ENCODE measurements at regions not wholly inside any gene's neighbourhood (a gene's known extent, or its start where the extent isn't known, plus 50 kb on each side); places are given as distances from the start of the nearest gene placed in this dataset.
A peak's percentile ranks its signal among the peaks of the same experiment; 100 is the strongest.

DNA sequence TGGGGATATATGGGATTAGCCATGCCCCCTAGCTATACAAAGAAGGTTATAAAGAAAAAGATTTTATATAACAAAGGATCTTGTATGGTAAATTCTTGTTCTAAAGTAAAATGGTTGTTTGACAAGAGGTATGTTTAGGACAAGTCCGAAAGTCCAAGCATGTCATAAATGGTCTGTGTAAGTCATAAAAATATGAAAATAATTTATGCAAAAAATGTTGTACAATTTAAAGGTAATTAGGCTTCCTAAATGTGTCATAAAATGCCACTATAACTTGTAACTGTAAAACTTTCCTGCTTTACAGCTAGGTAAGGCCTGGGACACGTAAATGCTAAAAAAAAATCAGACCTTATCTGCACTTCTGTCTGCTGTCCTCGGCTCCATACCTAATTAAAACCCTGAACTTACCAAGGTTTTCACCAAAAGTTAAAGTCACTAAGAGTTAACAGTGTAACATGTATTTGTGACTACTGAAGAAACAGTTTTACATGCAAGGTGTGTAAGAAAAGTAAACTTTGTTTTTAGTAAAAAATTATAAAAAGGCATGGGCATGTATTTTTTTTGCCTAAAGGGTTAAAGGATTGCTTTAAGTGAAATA lies 110.0 kb upstream of the RESF1 start:
- no peak overlapping the region for H3K9ac ChIP-seq (ENCODE audit: low read depth in 1 of 2, low read length in 2 of 2)
- H3K9me3 ChIP-seq (ENCODE audit: control insufficient read depth in 2 of 2, low read length in 2 of 2): peaks cover 0 to 3% of the 10 kb centered on the region in 2 donors
- H3K27me3 ChIP-seq (ENCODE audit: control insufficient read depth in 2 of 2, insufficient read depth in 2 of 2, low read length in 2 of 2): no peaks in the 10 kb centered on the region
- no peaks in the 10 kb centered on the region for H3K4me1 ChIP-seq (ENCODE audit: control insufficient read depth in 2 of 2, insufficient read depth in 2 of 2, low read length in 2 of 2)
- H3K27ac ChIP-seq (ENCODE audit: low read depth in 2 of 2, low read length in 2 of 2): no peak overlapping the region
- H3K4me3 ChIP-seq (ENCODE audit: low read length in 2 of 2): no peak overlapping the region
- H3K36me3 ChIP-seq (ENCODE audit: control insufficient read depth in 2 of 2, insufficient read depth in 2 of 2, low read length in 2 of 2): no peaks in the 10 kb centered on the region

DNA sequence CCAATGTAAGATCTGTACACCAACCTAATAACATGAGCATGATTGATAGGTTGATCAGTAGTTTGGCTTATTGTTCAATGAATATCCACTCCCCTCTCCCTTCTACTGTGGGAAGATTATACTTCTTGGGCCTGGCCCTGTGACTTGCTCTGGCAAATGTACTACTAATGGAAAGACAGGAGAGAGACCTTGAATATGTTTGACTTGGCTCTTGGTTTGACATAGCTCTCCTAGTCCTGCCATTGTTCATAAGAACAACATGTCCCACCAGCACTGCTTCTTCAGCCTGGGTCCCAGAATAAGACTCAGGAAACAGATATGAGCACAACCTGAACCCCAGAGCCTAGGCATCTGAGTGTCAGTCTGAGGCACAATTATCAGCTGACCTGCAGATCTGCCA lies 112.8 kb upstream of the RESF1 start:
- Histone ChIP-seq H3K4me3 (ENCODE audit: low read length in 2 of 2) (no peak overlapping the region), H3K4me1 (ENCODE audit: control insufficient read depth in 2 of 2, insufficient read depth in 2 of 2, low read length in 2 of 2) (no peaks in the 10 kb centered on the region), H3K27me3 (ENCODE audit: control insufficient read depth in 2 of 2, insufficient read depth in 2 of 2, low read length in 2 of 2) (no peaks in the 10 kb centered on the region), H3K27ac (ENCODE audit: low read depth in 2 of 2, low read length in 2 of 2) (no peak overlapping the region), H3K36me3 (ENCODE audit: control insufficient read depth in 2 of 2, insufficient read depth in 2 of 2, low read length in 2 of 2) (no peaks in the 10 kb centered on the region), H3K9me3 (ENCODE audit: control insufficient read depth in 2 of 2, low read length in 2 of 2) (peaks cover 0 to 3% of the 10 kb centered on the region in 2 donors), H3K9ac (ENCODE audit: low read depth in 1 of 2, low read length in 2 of 2) (no peak overlapping the region)

DNA sequence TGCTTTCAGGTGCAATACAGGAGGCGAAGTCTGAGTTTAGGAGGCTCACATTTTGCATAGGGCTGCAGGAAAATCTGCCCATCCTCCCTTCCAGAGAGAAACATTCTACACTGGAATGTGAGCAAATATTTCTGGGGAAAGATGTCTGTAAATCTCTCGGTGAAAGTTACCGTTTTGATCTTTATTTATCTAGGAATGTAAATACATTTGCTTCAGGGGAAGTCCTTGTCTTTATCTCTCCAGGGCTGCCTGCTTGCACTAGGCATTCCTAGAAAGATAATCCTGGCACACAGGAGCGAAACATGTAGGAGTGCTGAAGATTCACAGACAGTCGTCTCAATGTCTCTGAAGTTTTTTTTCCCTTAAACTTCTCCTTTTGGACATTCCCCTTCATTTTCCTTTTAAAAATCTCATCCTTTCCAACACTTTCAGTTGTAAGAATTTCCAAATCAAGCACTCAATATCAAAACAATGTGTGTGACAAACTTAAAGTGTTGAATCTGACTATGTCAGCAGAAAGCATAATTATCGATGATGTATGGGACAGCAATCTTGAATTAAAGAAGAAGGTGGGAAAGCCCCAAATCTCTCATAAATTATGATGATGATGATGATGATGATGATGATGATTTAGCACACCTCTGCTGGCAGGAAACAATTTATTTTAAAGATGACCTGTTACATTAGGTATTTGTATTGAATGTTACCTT lies 113.4 kb upstream of the RESF1 start:
- H3K36me3 ChIP-seq (ENCODE audit: control insufficient read depth in 2 of 2, insufficient read depth in 2 of 2, low read length in 2 of 2): no peaks in the 10 kb centered on the region
- H3K9me3 ChIP-seq (ENCODE audit: control insufficient read depth in 2 of 2, low read length in 2 of 2): peaks cover 0 to 3% of the 10 kb centered on the region in 2 donors
- H3K4me1 ChIP-seq (ENCODE audit: control insufficient read depth in 2 of 2, insufficient read depth in 2 of 2, low read length in 2 of 2): no peaks in the 10 kb centered on the region
- H3K4me3 ChIP-seq (ENCODE audit: low read length in 2 of 2): no peak overlapping the region
- H3K27ac ChIP-seq (ENCODE audit: low read depth in 2 of 2, low read length in 2 of 2): no peak overlapping the region
- no peak overlapping the region for H3K9ac ChIP-seq (ENCODE audit: low read depth in 1 of 2, low read length in 2 of 2)
- H3K27me3 ChIP-seq (ENCODE audit: control insufficient read depth in 2 of 2, insufficient read depth in 2 of 2, low read length in 2 of 2): no peaks in the 10 kb centered on the region

GRCh38 chr12:31843398-31844095 lies 114.7 kb upstream of the AMN1 start:
- H3K9me3 ChIP-seq (ENCODE audit: control insufficient read depth in 2 of 2, low read length in 2 of 2): no peaks in the 10 kb centered on the region
- no peaks in the 10 kb centered on the region for H3K4me1 ChIP-seq (ENCODE audit: control insufficient read depth in 2 of 2, insufficient read depth in 2 of 2, low read length in 2 of 2)
- no peaks in the 10 kb centered on the region for H3K36me3 ChIP-seq (ENCODE audit: control insufficient read depth in 2 of 2, insufficient read depth in 2 of 2, low read length in 2 of 2)
- H3K27ac ChIP-seq (ENCODE audit: low read depth in 2 of 2, low read length in 2 of 2): no peak overlapping the region
- no peak overlapping the region for H3K4me3 ChIP-seq (ENCODE audit: low read length in 2 of 2)
- H3K27me3 ChIP-seq (ENCODE audit: control insufficient read depth in 2 of 2, insufficient read depth in 2 of 2, low read length in 2 of 2): no peaks in the 10 kb centered on the region
- H3K9ac ChIP-seq (ENCODE audit: low read depth in 1 of 2, low read length in 2 of 2): no peak overlapping the region

DNA sequence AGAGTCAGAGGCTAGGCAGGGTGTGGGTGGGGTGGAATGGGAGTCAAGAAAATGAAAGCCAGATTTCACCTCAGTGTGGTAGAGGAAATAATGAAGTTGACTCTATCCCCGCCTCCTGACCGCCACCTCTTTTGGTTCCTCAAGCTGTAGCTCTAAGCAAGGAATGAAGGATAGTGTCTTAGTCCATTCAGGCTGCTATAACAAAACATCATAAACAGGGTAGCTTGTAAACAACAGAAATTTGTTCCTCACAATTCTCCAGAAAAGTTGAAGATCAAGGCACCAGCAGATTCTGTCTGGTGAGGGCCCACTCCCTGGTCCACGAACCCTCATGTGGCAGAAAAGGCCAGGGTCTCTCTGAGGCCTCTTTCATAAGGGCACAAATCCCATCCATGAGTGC lies 109.1 kb upstream of the AMN1 start:
- no peak overlapping the region for H3K9ac ChIP-seq (ENCODE audit: low read depth in 1 of 2, low read length in 2 of 2)
- no peaks in the 10 kb centered on the region for H3K36me3 ChIP-seq (ENCODE audit: control insufficient read depth in 2 of 2, insufficient read depth in 2 of 2, low read length in 2 of 2)
- H3K9me3 ChIP-seq (ENCODE audit: control insufficient read depth in 2 of 2, low read length in 2 of 2): no peaks in the 10 kb centered on the region
- no peak overlapping the region for H3K4me3 ChIP-seq (ENCODE audit: low read length in 2 of 2)
- H3K4me1 ChIP-seq (ENCODE audit: control insufficient read depth in 2 of 2, insufficient read depth in 2 of 2, low read length in 2 of 2): no peaks in the 10 kb centered on the region
- no peaks in the 10 kb centered on the region for H3K27me3 ChIP-seq (ENCODE audit: control insufficient read depth in 2 of 2, insufficient read depth in 2 of 2, low read length in 2 of 2)
- no peak overlapping the region for H3K27ac ChIP-seq (ENCODE audit: low read depth in 2 of 2, low read length in 2 of 2)

GRCh38 chr12:31835276-31835882 lies 106.6 kb upstream of the AMN1 start:
- Histone ChIP-seq H3K36me3 (ENCODE audit: control insufficient read depth in 2 of 2, insufficient read depth in 2 of 2, low read length in 2 of 2) (no peaks in the 10 kb centered on the region), H3K4me1 (ENCODE audit: control insufficient read depth in 2 of 2, insufficient read depth in 2 of 2, low read length in 2 of 2) (no peaks in the 10 kb centered on the region), H3K27ac (ENCODE audit: low read depth in 2 of 2, low read length in 2 of 2) (no peak overlapping the region), H3K27me3 (ENCODE audit: control insufficient read depth in 2 of 2, insufficient read depth in 2 of 2, low read length in 2 of 2) (no peaks in the 10 kb centered on the region), H3K4me3 (ENCODE audit: low read length in 2 of 2) (peak overlapping the region in 1 of 2 donors; percentile 3), H3K9me3 (ENCODE audit: control insufficient read depth in 2 of 2, low read length in 2 of 2) (no peaks in the 10 kb centered on the region), H3K9ac (ENCODE audit: low read depth in 1 of 2, low read length in 2 of 2) (no peak overlapping the region)

DNA sequence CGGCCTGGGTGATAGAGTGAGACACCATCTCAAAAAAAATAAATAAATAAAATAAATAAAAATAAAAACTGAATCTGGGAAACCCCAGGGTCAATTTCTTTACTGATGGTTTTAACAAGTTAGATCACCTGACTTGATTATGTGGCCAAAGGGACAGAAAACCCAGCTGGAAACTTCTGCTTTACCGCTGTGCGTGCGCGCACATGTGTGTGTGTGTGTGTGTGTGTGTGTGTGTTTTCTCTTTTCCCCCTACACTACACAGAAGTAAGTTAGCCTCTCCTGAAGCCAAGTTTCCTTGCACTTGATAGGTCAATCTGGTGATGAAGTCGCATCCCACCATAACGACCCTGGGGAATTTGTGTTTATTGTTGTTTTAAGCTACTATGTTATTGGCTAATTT lies 105.3 kb upstream of the AMN1 start:
- Histone ChIP-seq H3K27ac (ENCODE audit: low read depth in 2 of 2, low read length in 2 of 2) (no peak overlapping the region), H3K9me3 (ENCODE audit: control insufficient read depth in 2 of 2, low read length in 2 of 2) (no peaks in the 10 kb centered on the region), H3K36me3 (ENCODE audit: control insufficient read depth in 2 of 2, insufficient read depth in 2 of 2, low read length in 2 of 2) (no peaks in the 10 kb centered on the region), H3K4me3 (ENCODE audit: low read length in 2 of 2) (no peak overlapping the region), H3K4me1 (ENCODE audit: control insufficient read depth in 2 of 2, insufficient read depth in 2 of 2, low read length in 2 of 2) (no peaks in the 10 kb centered on the region), H3K9ac (ENCODE audit: low read depth in 1 of 2, low read length in 2 of 2) (no peak overlapping the region), H3K27me3 (ENCODE audit: control insufficient read depth in 2 of 2, insufficient read depth in 2 of 2, low read length in 2 of 2) (no peaks in the 10 kb centered on the region)

- Histone ChIP-seq H3K9ac (ENCODE audit: low read depth in 1 of 2, low read length in 2 of 2) (no peak overlapping the region), H3K27ac (ENCODE audit: low read depth in 2 of 2, low read length in 2 of 2) (peak overlapping the region in 1 of 2 donors; percentile 37), H3K27me3 (ENCODE audit: control insufficient read depth in 2 of 2, insufficient read depth in 2 of 2, low read length in 2 of 2) (no peaks in the 10 kb centered on the region), H3K4me1 (ENCODE audit: control insufficient read depth in 2 of 2, insufficient read depth in 2 of 2, low read length in 2 of 2) (no peaks in the 10 kb centered on the region), H3K9me3 (ENCODE audit: control insufficient read depth in 2 of 2, low read length in 2 of 2) (no peaks in the 10 kb centered on the region), H3K4me3 (ENCODE audit: low read length in 2 of 2) (no peak overlapping the region), H3K36me3 (ENCODE audit: control insufficient read depth in 2 of 2, insufficient read depth in 2 of 2, low read length in 2 of 2) (no peaks in the 10 kb centered on the region)
Observed at GRCh38 chr12:31832740-31833729, 104.2 kb upstream of the AMN1 start.

- Histone ChIP-seq H3K36me3 (ENCODE audit: control insufficient read depth in 2 of 2, insufficient read depth in 2 of 2, low read length in 2 of 2) (no peaks in the 10 kb centered on the region), H3K4me1 (ENCODE audit: control insufficient read depth in 2 of 2, insufficient read depth in 2 of 2, low read length in 2 of 2) (no peaks in the 10 kb centered on the region), H3K9me3 (ENCODE audit: control insufficient read depth in 2 of 2, low read length in 2 of 2) (no peaks in the 10 kb centered on the region), H3K4me3 (ENCODE audit: low read length in 2 of 2) (no peak overlapping the region), H3K27me3 (ENCODE audit: control insufficient read depth in 2 of 2, insufficient read depth in 2 of 2, low read length in 2 of 2) (no peaks in the 10 kb centered on the region), H3K9ac (ENCODE audit: low read depth in 1 of 2, low read length in 2 of 2) (no peak overlapping the region), H3K27ac (ENCODE audit: low read depth in 2 of 2, low read length in 2 of 2) (no peak overlapping the region)
Observed at GRCh38 chr12:31828071-31828470, 99.2 kb upstream of the AMN1 start.
